Esophagus squamous epithelium (tissue), 5 donors: ENCODE measurements at regions not wholly inside any gene's neighbourhood (a gene's known extent, or its start where the extent isn't known, plus 50 kb on each side); places are given as distances from the start of the nearest gene placed in this dataset.
A peak's percentile ranks its signal among the peaks of the same experiment; 100 is the strongest.
"Not testable (repeated sequence)": the region's sequence is repeated elsewhere in the genome, so short reads cannot be mapped to it uniquely, and the experiment has no call there.

Experiments
- DNase-seq: peaks from one replicate; lab custom pipeline; 2025; lab: John Stamatoyannopoulos, UW
- H3K27ac ChIP-seq, 4 donors: fragments of 200-600 bp; sonication (generic); one replicate each; pipeline ENCODE4 v1.5.1; 2016 to 2019; ENCODE audit warnings: mild to moderate bottlenecking in 1 of 4
- H3K27me3 ChIP-seq, 4 donors: fragments of 200-600 bp; sonication (generic); 1 replicate in 3 of 4; 2 replicates in 1 of 4; pipeline versions ENCODE4 v1.5.1 to v1.6.0; 2017 to 2021; ENCODE audit warnings: antibody characterized with exemption in 1 of 4
- H3K36me3 ChIP-seq, 3 donors: fragments of 200-600 bp; sonication (generic); one replicate each; pipeline ENCODE4 v1.5.1; 2016 to 2019
- H3K4me1 ChIP-seq, 3 donors: fragments of 200-600 bp; sonication (generic); one replicate each; pipeline ENCODE4 v1.5.1; 2017 to 2019
- H3K4me3 ChIP-seq, 4 donors: fragments of 200-600 bp; sonication (generic); 1 replicate in 3 of 4; 2 replicates in 1 of 4; pipeline ENCODE4 v1.5.1; 2016 to 2019; ENCODE audit warnings: mild to moderate bottlenecking in 2 of 4, moderate library complexity in 1 of 4
- H3K9me3 ChIP-seq, 3 donors: fragments of 200-600 bp; sonication (generic); one replicate each; pipeline ENCODE4 v1.5.1; 2016 to 2019
- POLR2A ChIP-seq, 4 donors: fragments of 450-650 bp; IDR thresholded peaks; one replicate each; pipeline ENCODE4 v1.6.1; 2017; ENCODE audit warnings: antibody characterized with exemption in 4 of 4, mild to moderate bottlenecking in 4 of 4, moderate library complexity in 3 of 4
- WGBS, 2 donors: methylation state at CpG; one replicate each; pipeline ENCODE4 v1.1.5; 2018; 5-methylcytosine and 5-hydroxymethylcytosine counted together
- intact Hi-C: fragments of 100-400 bp; cut with DNase I; formaldehyde crosslinking; loops from one replicate; pipeline ENCODE4 v1.15.0; 2022
- TF ChIP-seq, protein P1 (sequence below), 6 experiments: fragments of 450-650 bp in 4 of 6; fragments of 200-600 bp in 2 of 6; sonication (generic) in 2 of 6; IDR thresholded peaks; one replicate each; pipeline ENCODE4 v1.5.1; 2016 to 2019; ENCODE audit warnings: antibody characterized with exemption in 6 of 6, mild to moderate bottlenecking in 4 of 6, moderate library complexity in 4 of 6
- donor health status: DM: yes; HTN: yes; CAD: no.

DNA sequence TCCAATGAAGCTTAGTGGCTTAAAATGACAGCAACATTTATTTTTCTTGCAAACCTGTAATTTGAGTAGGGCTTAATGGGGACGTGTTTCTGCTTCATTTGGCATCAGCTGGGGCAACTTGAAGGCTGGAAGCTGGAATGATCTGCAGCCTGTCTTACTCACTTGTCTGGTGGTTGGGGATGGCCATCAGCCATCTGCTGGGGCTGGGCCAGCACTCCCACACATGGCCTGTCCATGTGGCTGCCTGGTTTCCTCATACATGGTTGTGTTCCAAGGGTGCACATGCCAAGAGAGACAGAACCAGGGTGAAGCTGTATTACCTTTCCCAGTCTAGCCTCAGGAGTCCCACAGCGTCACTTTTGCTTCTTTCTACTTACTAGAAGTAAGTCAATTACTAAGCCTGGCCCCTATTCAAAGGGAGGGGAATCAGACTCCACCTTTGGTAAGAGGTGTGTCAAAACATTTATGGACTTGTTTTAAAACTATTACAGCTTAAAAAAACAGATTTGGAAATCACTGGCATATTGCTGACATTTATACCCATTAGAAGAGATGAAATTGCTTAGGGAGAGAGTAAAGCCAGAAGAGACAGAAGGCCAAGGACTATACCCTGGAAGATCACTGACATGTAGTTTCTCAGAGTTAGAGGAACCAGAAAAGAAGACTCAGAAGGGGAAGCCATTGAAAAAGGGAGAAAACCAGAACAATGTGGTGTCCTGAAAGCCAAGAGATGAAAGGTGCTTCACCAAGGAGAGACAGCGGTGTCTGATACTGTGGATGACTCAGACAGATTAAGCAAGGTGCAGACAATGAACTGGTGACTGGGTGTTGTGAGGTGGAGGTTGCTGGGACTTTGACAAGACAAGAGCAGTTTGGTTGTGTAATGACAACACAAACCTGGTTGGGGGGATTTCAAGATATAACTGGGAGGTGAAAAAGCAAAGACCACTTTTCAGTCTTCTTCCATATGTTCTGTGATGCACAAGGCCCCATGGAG lies 345.2 kb downstream of the GJA1 start:
- intact Hi-C loops: no loop called here
- Histone ChIP-seq H3K27me3 (no peaks in the 10 kb centered on the region), H3K27ac (peak overlapping the region; percentile 62 to 87 (median 72)), H3K4me3 (no peak overlapping the region), H3K36me3 (no peaks in the 10 kb centered on the region), H3K9me3 (peaks cover 0 to 10% (median 0%) of the 10 kb centered on the region in 3 donors), H3K4me1 (peaks cover 0 to 31% (median 7%) of the 10 kb centered on the region in 3 donors)
- DNase-seq: no peak
- WGBS, 2 donors: 37 to 59% methylated on average over 1 to 3 of the region's 3 CpGs
- TF ChIP-seq, protein P1, sequence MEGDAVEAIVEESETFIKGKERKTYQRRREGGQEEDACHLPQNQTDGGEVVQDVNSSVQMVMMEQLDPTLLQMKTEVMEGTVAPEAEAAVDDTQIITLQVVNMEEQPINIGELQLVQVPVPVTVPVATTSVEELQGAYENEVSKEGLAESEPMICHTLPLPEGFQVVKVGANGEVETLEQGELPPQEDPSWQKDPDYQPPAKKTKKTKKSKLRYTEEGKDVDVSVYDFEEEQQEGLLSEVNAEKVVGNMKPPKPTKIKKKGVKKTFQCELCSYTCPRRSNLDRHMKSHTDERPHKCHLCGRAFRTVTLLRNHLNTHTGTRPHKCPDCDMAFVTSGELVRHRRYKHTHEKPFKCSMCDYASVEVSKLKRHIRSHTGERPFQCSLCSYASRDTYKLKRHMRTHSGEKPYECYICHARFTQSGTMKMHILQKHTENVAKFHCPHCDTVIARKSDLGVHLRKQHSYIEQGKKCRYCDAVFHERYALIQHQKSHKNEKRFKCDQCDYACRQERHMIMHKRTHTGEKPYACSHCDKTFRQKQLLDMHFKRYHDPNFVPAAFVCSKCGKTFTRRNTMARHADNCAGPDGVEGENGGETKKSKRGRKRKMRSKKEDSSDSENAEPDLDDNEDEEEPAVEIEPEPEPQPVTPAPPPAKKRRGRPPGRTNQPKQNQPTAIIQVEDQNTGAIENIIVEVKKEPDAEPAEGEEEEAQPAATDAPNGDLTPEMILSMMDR (IDR thresholded peaks at IDR 0.05): no peak
- TF ChIP-seq POLR2A (IDR thresholded peaks at IDR 0.05): no peak

DNA sequence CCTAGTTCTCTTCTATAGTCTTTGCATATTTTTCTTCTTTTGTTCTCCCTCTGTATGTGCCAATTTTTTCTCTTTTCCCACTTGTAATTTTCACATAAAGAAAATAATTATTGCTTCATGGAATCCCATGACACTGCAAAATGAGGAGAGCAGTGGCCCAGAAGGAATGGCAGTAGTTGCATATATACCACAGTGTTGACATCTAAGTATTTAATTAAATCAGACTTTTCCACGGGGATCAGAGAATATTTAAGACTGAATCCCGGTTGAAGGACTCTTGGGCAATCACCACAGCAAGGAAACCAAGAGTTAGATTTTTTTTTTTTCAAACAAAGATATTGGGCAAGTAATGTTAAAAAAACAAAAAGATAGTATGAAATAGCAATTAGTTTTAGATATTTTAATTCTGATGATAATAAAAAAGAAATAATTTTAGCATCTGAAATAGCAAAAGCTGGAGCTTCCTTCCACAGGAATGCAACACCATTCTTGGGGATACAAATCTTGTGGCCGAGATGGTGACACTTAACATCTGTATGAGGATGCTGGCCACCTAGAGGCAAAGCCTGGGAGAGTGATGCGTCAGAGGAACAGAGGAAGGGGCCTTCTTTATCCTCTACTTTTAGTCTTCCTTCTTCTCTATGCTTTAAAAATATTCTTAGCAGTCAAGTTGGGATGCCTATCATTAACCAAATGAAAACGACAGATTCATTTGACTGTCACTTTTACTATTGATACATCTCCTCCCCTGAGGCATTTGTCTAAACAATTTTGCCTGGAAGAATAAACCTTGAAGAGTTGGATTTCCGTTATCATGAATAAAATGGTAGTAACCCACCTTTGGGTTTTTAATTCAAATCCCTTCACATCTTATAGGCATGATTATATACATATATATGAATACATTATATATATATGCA lies 356.2 kb downstream of the GJA1 start:
- WGBS, 2 donors: 70 to 79% methylated on average over 6 of the region's 6 CpGs
- H3K9me3 ChIP-seq: no peaks in the 10 kb centered on the region
- TF ChIP-seq, protein P1 (IDR thresholded peaks at IDR 0.05): no peak
- no peak for TF ChIP-seq POLR2A (IDR thresholded peaks at IDR 0.05)
- intact Hi-C loops: no loop called here
- H3K27me3 ChIP-seq: no peaks in the 10 kb centered on the region
- no peak overlapping the region for H3K4me3 ChIP-seq
- no peak for DNase-seq
- H3K27ac ChIP-seq: no peak overlapping the region
- no peaks in the 10 kb centered on the region for H3K4me1 ChIP-seq
- no peaks in the 10 kb centered on the region for H3K36me3 ChIP-seq

DNA sequence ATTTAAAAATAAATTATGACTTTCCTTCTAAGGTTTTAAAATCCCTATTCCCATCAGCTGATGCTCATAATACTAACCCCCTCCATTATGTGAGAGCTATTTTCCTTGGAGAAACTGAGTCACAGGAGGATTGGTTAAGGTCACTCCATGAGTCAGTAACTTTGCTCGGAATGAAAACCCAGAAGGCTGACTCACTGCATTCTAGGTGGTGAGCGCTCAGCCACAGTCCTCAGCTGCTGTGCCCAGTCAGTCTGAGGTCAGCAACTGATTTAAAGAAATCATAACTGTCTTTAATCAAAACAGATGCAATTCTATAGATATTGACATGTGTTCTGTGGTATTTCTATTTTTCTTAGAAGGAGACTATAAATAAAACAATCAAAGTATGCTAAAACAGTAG lies 359.2 kb downstream of the GJA1 start:
- TF ChIP-seq, protein P1 (IDR thresholded peaks at IDR 0.05): no peak
- TF ChIP-seq POLR2A (IDR thresholded peaks at IDR 0.05): no peak
- no peak for DNase-seq
- Histone ChIP-seq H3K4me1 (no peaks in the 10 kb centered on the region), H3K27ac (no peak overlapping the region), H3K9me3 (peaks cover 0 to 7% (median 0%) of the 10 kb centered on the region in 3 donors), H3K36me3 (no peaks in the 10 kb centered on the region), H3K27me3 (no peaks in the 10 kb centered on the region), H3K4me3 (no peak overlapping the region)
- WGBS, 2 donors: 21 to 54% methylated on average over 2 of the region's 2 CpGs
- intact Hi-C loops: no loop called here

DNA sequence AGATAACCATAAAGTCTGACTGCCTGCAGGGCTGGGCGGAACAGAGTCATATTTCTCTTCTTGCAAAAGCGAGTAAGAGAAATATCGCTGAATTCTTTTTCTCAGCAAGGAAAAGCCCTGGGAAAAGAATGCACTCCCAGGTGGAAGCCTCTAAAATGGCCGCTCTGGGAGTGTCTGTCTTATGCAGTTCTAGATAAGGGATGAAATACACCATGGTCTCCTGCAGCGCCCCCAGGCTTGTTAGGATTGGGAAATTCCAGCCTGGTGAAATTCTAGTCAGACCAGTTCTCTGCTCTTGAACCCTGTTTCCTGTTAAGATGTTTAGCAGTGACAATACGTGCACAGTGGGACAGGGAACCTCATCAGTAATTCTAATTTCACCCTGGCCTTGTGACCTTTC lies 362.2 kb downstream of the GJA1 start:
- intact Hi-C loops: not testable (repeated sequence)

DNA sequence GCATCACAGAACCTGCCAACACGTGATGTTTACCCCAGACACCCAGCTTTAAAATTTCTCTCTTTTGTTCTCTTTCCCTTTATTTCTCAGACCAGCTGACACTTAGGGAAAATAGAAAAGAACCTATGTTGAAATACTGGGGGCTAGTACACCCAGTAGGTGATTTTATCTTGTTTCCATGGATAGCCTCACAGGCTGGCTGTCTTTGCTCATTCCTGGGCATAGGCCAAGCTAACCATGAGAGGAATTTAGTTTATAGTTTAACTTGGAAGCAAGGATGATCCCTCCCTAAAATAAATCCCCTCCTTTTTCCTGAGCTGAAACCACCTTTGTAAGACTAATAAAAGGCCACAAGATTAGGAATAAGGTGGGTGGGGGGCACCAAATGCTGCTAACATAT lies 362.7 kb downstream of the GJA1 start:
- WGBS, 2 donors: 75 to 77% methylated on average over 1 of the region's 1 CpG
- H3K27me3 ChIP-seq, H3K4me1 ChIP-seq, H3K4me3 ChIP-seq, H3K9me3 ChIP-seq, DNase-seq, H3K27ac ChIP-seq, H3K36me3 ChIP-seq, intact Hi-C loops: not testable (repeated sequence)

More for the DNA sequence above, 362.2 kb downstream of the GJA1 start:
- DNase-seq, H3K36me3 ChIP-seq, H3K27me3 ChIP-seq, H3K9me3 ChIP-seq, H3K4me1 ChIP-seq, H3K4me3 ChIP-seq, H3K27ac ChIP-seq: not testable (repeated sequence)
- 86 to 87% methylated on average over 6 of the region's 6 CpGs for WGBS, 2 donors
